ENCODE measurements at regions not wholly inside any gene's neighbourhood (a gene's known extent, or its start where the extent isn't known, plus 50 kb on each side); places are given as distances from the start of the nearest gene placed in this dataset.
"Not testable (repeated sequence)": the region's sequence is repeated elsewhere in the genome, so short reads cannot be mapped to it uniquely, and the experiment has no call there.

- DNase-seq = no peak
Observed at GRCh38 chr10:101280511-101280910, 51.2 kb upstream of the LBX1 start.

GRCh38 chr10:101280921-101281320, 51.7 kb upstream of the LBX1 start:
- DNase-seq = not testable (repeated sequence)

GRCh38 chr10:101282947-101283346, 53.7 kb upstream of the LBX1 start:
- DNase-seq = no peak

GRCh38 chr10:101283762-101284100, 54.5 kb upstream of the LBX1 start:
- no peak for DNase-seq

- DNase-seq = no peak
Observed at GRCh38 chr10:101284101-101284743, 55.0 kb upstream of the LBX1 start.

GRCh38 chr10:101284744-101285463, 55.6 kb upstream of the LBX1 start:
- DNase-seq = no peak

GRCh38 chr10:101285519-101286070, 56.3 kb upstream of the LBX1 start:
- no peak for DNase-seq

- DNase-seq = no peak
Observed at GRCh38 chr10:101286248-101287046, 57.2 kb upstream of the LBX1 start.

GRCh38 chr10:101287183-101287996, 58.1 kb upstream of the LBX1 start:
- no peak for DNase-seq

GRCh38 chr10:101287997-101288635, 58.9 kb upstream of the LBX1 start:
- no peak for DNase-seq

GRCh38 chr10:101289541-101289940, 60.3 kb upstream of the LBX1 start:
- DNase-seq = no peak

GRCh38 chr10:101290431-101290830, 61.2 kb upstream of the LBX1 start:
- DNase-seq = no peak

- DNase-seq = no peak
Observed at GRCh38 chr10:101290881-101291280, 61.6 kb upstream of the LBX1 start.

GRCh38 chr10:101291331-101292193, 62.3 kb upstream of the LBX1 start:
- DNase-seq = peak; percentile 76

GRCh38 chr10:101292194-101293006, 61.6 kb upstream of the BTRC start:
- no peak for DNase-seq

GRCh38 chr10:101293007-101293723, 60.8 kb upstream of the BTRC start:
- DNase-seq = no peak

- no peak for DNase-seq
Observed at GRCh38 chr10:101294109-101294508, 59.9 kb upstream of the BTRC start.

GRCh38 chr10:101295261-101295660, 58.7 kb upstream of the BTRC start:
- DNase-seq = no peak

- peak; percentile 90 for DNase-seq
Observed at GRCh38 chr10:101297901-101298486, 56.0 kb upstream of the BTRC start.
